NB4 (cell line): ENCODE measurements at regions not wholly inside any gene's neighbourhood (a gene's known extent, or its start where the extent isn't known, plus 50 kb on each side); places are given as distances from the start of the nearest gene placed in this dataset.

Experiments used
- DNase-seq: peaks from one replicate; pipeline ENCODE4 v3.0.0; 2010; ENCODE audit warnings: low read depth
- H3K4me3 ChIP-seq: one replicate; pipeline ENCODE4 v1.5.1; 2011; ENCODE audit warnings: mild to moderate bottlenecking, low read depth, low read length, moderate library complexity
- CTCF ChIP-seq: IDR thresholded peaks from one replicate; pipeline ENCODE4 v1.5.1; 2012; ENCODE audit warnings: low read depth, low read length
- MAX ChIP-seq: IDR thresholded peaks from 2 replicates; pipeline ENCODE4 v1.6.1; 2011; ENCODE audit warnings: low read depth, low read length
- MYC ChIP-seq: IDR thresholded peaks from 2 replicates; pipeline ENCODE4 v1.6.1; 2011; ENCODE audit warnings: low read depth, low read length
- POLR2A ChIP-seq: IDR thresholded peaks from 2 replicates; pipeline ENCODE4 v1.6.1; 2011; ENCODE audit warnings: mild to moderate bottlenecking; ENCODE audit not compliant: insufficient read length; ENCODE audit errors: extremely low read depth

GRCh38 chr6:93581371-93581770 is 162.0 kb upstream of the EPHA7 start:
- no peak for TF ChIP-seq MYC
- TF ChIP-seq POLR2A, result no peak
- no peak for TF ChIP-seq MAX
- TF ChIP-seq CTCF, result no peak
- H3K4me3 ChIP-seq, result no peak overlapping the region
- DNase-seq, result no peak

GRCh38 chr6:93580446-93580845 is 161.1 kb upstream of the EPHA7 start:
- TF ChIP-seq CTCF (no peak), POLR2A (no peak), MAX (no peak), MYC (no peak)
- DNase-seq, result no peak
- H3K4me3 ChIP-seq, result no peak overlapping the region

- H3K4me3 ChIP-seq, result no peak overlapping the region
- TF ChIP-seq MYC (no peak), MAX (no peak), POLR2A (no peak), CTCF (no peak)
- DNase-seq, result no peak
Observed at GRCh38 chr6:93575495-93576267, 156.3 kb upstream of the EPHA7 start.

- no peak for TF ChIP-seq MYC
- no peak for TF ChIP-seq CTCF
- no peak for TF ChIP-seq POLR2A
- TF ChIP-seq MAX, result no peak
- H3K4me3 ChIP-seq, result no peak overlapping the region
- DNase-seq, result no peak
Observed at GRCh38 chr6:93574299-93574698, 154.9 kb upstream of the EPHA7 start.

GRCh38 chr6:93571346-93571745 is 152.0 kb upstream of the EPHA7 start:
- TF ChIP-seq POLR2A (no peak), MYC (no peak), MAX (no peak), CTCF (no peak)
- DNase-seq, result no peak

More at GRCh38 chr6:93571346-93571745, 152.0 kb upstream of the EPHA7 start:
- H3K4me3 ChIP-seq, result no peak overlapping the region
